ENCODE measurements at regions not wholly inside any gene's neighbourhood (a gene's known extent, or its start where the extent isn't known, plus 50 kb on each side); places are given as distances from the start of the nearest gene placed in this dataset.

- TF ChIP-seq, protein P1, sequence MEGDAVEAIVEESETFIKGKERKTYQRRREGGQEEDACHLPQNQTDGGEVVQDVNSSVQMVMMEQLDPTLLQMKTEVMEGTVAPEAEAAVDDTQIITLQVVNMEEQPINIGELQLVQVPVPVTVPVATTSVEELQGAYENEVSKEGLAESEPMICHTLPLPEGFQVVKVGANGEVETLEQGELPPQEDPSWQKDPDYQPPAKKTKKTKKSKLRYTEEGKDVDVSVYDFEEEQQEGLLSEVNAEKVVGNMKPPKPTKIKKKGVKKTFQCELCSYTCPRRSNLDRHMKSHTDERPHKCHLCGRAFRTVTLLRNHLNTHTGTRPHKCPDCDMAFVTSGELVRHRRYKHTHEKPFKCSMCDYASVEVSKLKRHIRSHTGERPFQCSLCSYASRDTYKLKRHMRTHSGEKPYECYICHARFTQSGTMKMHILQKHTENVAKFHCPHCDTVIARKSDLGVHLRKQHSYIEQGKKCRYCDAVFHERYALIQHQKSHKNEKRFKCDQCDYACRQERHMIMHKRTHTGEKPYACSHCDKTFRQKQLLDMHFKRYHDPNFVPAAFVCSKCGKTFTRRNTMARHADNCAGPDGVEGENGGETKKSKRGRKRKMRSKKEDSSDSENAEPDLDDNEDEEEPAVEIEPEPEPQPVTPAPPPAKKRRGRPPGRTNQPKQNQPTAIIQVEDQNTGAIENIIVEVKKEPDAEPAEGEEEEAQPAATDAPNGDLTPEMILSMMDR (IDR thresholded peaks at IDR 0.05; ENCODE audit: extremely low read depth, missing control alignments), result no peak
- no peak for DNase-seq (ENCODE audit: low spot score)
Measured at GRCh38 chr3:161977063-161977462, 480.5 kb downstream of the OTOL1 start.

DNA sequence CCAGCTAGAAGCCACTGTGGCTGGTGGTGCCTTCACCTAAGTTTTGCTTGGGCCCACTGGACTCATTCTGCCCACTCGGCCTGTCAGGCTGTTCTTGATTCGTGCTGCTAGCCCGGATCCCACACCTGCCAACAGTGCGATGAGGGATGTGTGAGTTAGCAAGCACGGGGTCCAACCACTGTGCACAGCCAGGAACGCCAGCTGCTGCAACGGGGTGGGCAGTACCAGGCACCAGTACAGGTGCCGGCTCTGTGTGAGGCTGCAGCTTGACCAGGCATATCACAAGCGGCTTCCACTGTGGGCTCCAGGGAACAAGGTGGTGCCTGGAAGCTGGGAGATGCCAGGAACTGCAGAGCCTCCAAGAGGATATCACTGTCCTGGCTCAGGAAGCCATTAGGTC lies 481.2 kb downstream of the OTOL1 start:
- TF ChIP-seq, protein P1 (IDR thresholded peaks at IDR 0.05; ENCODE audit: extremely low read depth, missing control alignments), result no peak
- no peak for DNase-seq (ENCODE audit: low spot score)

DNA sequence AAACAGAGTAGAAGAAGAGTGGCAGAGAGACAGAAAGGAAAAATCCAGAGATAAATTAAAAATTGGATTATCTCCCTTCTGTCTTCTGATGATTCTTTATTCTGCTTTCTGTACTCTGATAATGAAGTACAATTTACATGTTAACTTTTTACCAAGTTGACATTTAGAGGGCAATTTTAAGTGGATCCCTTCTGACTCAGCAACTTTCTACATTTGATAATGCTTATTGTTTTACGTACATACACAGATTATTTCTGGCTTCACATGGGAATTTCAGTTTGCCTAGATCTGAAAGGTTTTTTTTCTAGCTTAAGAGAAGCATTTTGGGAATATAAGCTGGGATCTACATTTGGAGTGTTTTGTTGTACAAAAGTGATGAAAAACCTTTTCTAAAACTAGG lies 491.3 kb downstream of the OTOL1 start:
- TF ChIP-seq, protein P1 (IDR thresholded peaks at IDR 0.05; ENCODE audit: extremely low read depth, missing control alignments), result no peak
- no peak for DNase-seq (ENCODE audit: low spot score)

- TF ChIP-seq, protein P1 (IDR thresholded peaks at IDR 0.05; ENCODE audit: extremely low read depth, missing control alignments), result no peak
Measured at GRCh38 chr3:161989012-161989411, 492.4 kb downstream of the OTOL1 start.

DNA sequence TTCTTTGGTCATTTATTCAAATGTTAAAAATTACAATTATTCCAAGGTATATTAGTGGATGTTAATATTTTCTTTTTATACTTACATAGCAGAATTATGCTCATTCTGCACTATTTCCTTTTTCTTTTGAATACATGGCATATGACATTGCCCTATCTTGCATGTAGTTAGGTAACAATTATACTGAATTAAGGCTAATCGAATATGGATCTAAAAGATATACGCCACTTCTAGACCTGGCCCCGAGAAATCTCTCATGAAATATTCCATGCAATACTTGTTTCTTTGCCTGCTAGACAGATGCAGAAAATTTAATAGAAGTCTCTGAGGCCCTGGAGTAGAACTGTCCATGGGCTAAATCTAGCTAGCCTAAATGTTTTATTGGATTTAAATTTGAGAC lies 493.4 kb downstream of the OTOL1 start:
- no peak for DNase-seq (ENCODE audit: low spot score)
- TF ChIP-seq, protein P1 (IDR thresholded peaks at IDR 0.05; ENCODE audit: extremely low read depth, missing control alignments), result no peak

More at GRCh38 chr3:161989012-161989411, 492.4 kb downstream of the OTOL1 start:
- no peak for DNase-seq (ENCODE audit: low spot score)

GRCh38 chr3:161991901-161992540 lies 495.4 kb downstream of the OTOL1 start:
- DNase-seq (ENCODE audit: low spot score), result no peak
- TF ChIP-seq, protein P1 (IDR thresholded peaks at IDR 0.05; ENCODE audit: extremely low read depth, missing control alignments), result no peak

GRCh38 chr3:161999846-162000245 lies 503.2 kb downstream of the OTOL1 start:
- TF ChIP-seq, protein P1 (IDR thresholded peaks at IDR 0.05; ENCODE audit: extremely low read depth, missing control alignments), result no peak
- DNase-seq (ENCODE audit: low spot score), result no peak
